ENCODE measurements at regions not wholly inside any gene's neighbourhood (a gene's known extent, or its start where the extent isn't known, plus 50 kb on each side); places are given as distances from the start of the nearest gene placed in this dataset.
A peak's percentile ranks its signal among the peaks of the same experiment; 100 is the strongest.

DNA sequence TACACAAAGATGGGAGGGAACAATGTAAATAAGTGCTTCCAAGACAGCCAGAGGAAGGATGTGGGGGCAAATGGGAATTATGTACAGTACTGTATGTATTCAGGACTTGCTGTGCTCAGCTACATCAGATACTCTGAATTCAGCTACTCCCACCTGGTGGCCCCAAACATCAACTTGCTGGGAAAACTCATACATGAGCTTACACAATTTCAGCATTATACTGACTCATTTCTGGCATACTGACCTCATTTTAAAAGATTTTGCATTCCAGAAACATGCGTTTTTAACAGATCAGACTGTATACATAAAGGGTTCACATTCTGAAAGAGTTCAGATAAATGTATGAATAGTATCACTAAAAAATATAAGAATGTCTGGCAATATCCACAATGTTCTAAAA lies 59.7 kb downstream of the GPX5 start:
- DNase-seq = no peak
- no peaks in the 10 kb centered on the region for H3K36me3 ChIP-seq

DNA sequence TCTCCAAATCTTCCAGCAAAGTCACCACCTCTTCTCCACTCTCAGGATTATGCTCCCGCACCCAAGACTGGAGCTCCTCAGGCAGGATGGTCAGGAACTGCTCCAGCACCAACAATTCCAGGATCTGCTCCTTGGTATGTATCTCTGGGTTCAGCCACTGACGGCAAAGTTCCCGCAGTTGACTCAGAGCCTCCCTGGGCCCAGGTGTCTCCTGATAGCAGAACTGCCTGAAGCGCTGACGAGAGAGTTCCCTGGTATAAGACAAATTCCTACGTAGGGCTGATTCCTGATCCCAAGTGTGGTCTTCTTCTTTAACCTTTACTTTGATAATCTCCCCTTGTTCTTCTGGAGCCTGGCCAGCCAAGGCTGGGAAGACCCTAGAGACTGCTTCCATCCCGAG lies 60.6 kb downstream of the GPX5 start:
- Histone ChIP-seq H3K4me3 (peak overlapping the region; percentile 74), H3K4me1 (peaks cover 11% of the 10 kb centered on the region), H3K27me3 (ENCODE audit: low read depth) (peaks cover 73% of the 10 kb centered on the region), H3K36me3 (no peaks in the 10 kb centered on the region), H3K9me3 (replicated peaks) (no peaks in the 10 kb centered on the region), H3K27ac (replicated peaks) (no peak overlapping the region)
- intact Hi-C loops (cut with micrococcal nuclease) = no loop called here
- DNase-seq = no peak
- TF ChIP-seq, protein P1, sequence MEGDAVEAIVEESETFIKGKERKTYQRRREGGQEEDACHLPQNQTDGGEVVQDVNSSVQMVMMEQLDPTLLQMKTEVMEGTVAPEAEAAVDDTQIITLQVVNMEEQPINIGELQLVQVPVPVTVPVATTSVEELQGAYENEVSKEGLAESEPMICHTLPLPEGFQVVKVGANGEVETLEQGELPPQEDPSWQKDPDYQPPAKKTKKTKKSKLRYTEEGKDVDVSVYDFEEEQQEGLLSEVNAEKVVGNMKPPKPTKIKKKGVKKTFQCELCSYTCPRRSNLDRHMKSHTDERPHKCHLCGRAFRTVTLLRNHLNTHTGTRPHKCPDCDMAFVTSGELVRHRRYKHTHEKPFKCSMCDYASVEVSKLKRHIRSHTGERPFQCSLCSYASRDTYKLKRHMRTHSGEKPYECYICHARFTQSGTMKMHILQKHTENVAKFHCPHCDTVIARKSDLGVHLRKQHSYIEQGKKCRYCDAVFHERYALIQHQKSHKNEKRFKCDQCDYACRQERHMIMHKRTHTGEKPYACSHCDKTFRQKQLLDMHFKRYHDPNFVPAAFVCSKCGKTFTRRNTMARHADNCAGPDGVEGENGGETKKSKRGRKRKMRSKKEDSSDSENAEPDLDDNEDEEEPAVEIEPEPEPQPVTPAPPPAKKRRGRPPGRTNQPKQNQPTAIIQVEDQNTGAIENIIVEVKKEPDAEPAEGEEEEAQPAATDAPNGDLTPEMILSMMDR (IDR thresholded peaks at IDR 0.05; ENCODE audit: borderline replicate concordance) = no peak

More for the DNA sequence above, 59.7 kb downstream of the GPX5 start:
- Histone ChIP-seq H3K27me3 (ENCODE audit: low read depth) (peaks cover 63% of the 10 kb centered on the region), H3K4me1 (peaks cover 11% of the 10 kb centered on the region), H3K27ac (replicated peaks) (no peak overlapping the region), H3K9me3 (replicated peaks) (no peaks in the 10 kb centered on the region), H3K4me3 (no peak overlapping the region)
- intact Hi-C loops (cut with micrococcal nuclease) = no loop called here
- TF ChIP-seq, protein P1 (IDR thresholded peaks at IDR 0.05; ENCODE audit: borderline replicate concordance) = no peak

DNA sequence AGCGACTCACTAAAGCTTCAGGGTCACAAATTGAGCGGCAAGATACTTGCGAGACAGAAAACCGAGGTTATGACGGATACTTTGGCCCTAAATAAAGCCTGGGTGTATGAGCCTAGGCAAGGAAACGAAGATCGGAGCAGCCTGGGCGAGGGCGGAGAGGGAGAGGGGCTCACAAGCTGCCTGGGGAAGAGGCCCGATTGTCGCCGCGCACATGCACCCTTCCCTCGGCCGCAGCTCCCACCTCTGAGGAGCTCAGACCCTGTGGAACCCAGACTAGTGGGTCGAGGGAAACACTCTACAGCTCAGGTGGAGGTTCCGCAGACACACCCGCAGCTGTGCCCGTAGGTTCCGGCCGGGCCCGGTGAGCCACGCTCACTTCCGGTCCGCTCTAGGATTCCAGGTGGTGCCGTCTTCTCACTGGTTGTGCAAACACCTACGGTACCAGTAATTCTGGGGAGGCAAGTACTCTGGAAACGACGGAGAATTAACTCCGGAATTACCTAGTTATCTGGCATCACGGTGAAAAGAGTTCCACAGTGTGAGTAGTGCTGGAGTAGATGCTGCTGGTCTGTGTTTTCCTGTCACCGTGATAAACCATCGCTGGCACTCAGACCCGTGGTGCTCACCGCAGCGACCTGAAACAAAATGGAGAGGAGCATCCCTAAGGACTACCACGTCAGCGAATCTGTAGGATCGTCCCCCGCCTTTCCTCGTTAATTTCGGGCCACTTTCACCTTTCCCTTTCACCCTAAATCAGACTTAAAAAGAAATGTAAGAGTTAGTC lies 61.5 kb downstream of the GPX5 start:
- Histone ChIP-seq H3K9me3 (replicated peaks) (no peaks in the 10 kb centered on the region), H3K36me3 (no peaks in the 10 kb centered on the region), H3K4me1 (peaks cover 11% of the 10 kb centered on the region), H3K27me3 (ENCODE audit: low read depth) (peaks cover 82% of the 10 kb centered on the region), H3K27ac (replicated peaks) (no peak overlapping the region), H3K4me3 (peak overlapping the region; percentile 74)
- DNase-seq = peak; percentile 36
- intact Hi-C loops (cut with micrococcal nuclease) = no loop called here
- TF ChIP-seq, protein P1 (IDR thresholded peaks at IDR 0.05; ENCODE audit: borderline replicate concordance) = no peak

DNA sequence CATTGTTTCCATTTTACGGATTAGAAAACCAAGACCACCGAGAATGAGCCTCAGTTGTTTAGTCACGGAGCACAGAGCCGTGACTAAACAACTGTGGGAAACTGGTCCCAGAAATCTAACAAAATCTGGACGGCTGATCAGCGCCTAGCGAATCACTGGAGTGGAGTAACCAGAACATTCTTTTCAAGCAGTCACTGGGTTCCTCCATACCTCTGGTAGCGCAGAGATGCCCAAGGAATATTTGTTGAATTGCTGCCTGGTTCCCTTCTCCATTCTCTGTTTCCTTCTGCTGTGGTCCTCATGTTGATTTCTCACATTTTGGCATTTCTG lies 62.0 kb downstream of the GPX5 start:
- H3K27ac ChIP-seq (replicated peaks) = no peak overlapping the region
- TF ChIP-seq, protein P1 (IDR thresholded peaks at IDR 0.05; ENCODE audit: borderline replicate concordance) = no peak
- no peaks in the 10 kb centered on the region for H3K36me3 ChIP-seq
- DNase-seq = no peak
- H3K9me3 ChIP-seq (replicated peaks) = no peaks in the 10 kb centered on the region
- intact Hi-C loops (cut with micrococcal nuclease) = no loop called here
- peak overlapping the region; percentile 74 for H3K4me3 ChIP-seq
- peaks cover 87% of the 10 kb centered on the region for H3K27me3 ChIP-seq (ENCODE audit: low read depth)
- H3K4me1 ChIP-seq = peaks cover 11% of the 10 kb centered on the region

DNA sequence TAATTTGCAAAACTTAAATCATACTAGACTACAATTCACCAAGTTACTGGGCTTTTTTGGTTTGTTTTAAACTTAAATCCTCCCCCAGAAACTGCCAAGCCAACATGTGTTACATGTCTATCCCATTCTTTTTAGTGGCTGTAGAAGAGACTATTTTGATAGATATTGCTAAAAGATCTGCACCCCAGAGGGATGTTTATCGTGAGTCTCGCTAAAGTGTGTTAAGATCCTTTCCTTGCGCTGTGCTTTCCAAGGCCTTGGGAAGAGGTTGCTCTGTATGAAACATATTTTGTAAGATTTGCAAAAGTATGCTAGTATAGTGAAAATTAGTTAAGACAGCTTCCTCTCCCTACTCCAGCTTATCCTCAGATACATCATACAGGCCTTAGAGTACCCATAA lies 63.0 kb downstream of the GPX5 start:
- TF ChIP-seq, protein P1 (IDR thresholded peaks at IDR 0.05; ENCODE audit: borderline replicate concordance) = no peak
- peaks cover 97% of the 10 kb centered on the region for H3K27me3 ChIP-seq (ENCODE audit: low read depth)
- no peak for DNase-seq
- no peak overlapping the region for H3K4me3 ChIP-seq
- H3K27ac ChIP-seq (replicated peaks) = no peak overlapping the region
- H3K9me3 ChIP-seq (replicated peaks) = no peaks in the 10 kb centered on the region
- H3K36me3 ChIP-seq = no peaks in the 10 kb centered on the region
- peaks cover 11% of the 10 kb centered on the region for H3K4me1 ChIP-seq
- intact Hi-C loops (cut with micrococcal nuclease) = no loop called here

Data from left ventricle myocardium inferior (tissue), 1 donor.